Loucy (cell line): ENCODE measurements at regions not wholly inside any gene's neighbourhood (a gene's known extent, or its start where the extent isn't known, plus 50 kb on each side); places are given as distances from the start of the nearest gene placed in this dataset.

Experiments
- H2AFZ ChIP-seq: fragments of 200-600 bp; sonication (generic); 2 replicates; pipeline ENCODE4 v1.6.0; 2016; ENCODE audit warnings: antibody characterized with exemption, mild to moderate bottlenecking, low read length, moderate library complexity
- H3F3A ChIP-seq: fragments of 200-600 bp; 2 replicates; pipeline ENCODE4 v1.6.0; 2016; ENCODE audit warnings: antibody characterized with exemption, low read depth, mild to moderate bottlenecking
- H3K27me3 ChIP-seq: fragments of 200-600 bp; sonication (generic); 2 replicates; pipeline ENCODE4 v1.6.1; 2014; ENCODE audit warnings: low read length, mild to moderate bottlenecking; ENCODE audit not compliant: insufficient read depth, poor library complexity, severe bottlenecking
- H3K36me3 ChIP-seq: fragments of 200-600 bp; sonication (generic); 2 replicates; pipeline ENCODE4 v1.6.1; 2016; ENCODE audit warnings: low read length; ENCODE audit not compliant: insufficient read depth
- H3K4me1 ChIP-seq: fragments of 200-600 bp; sonication (generic); 2 replicates; pipeline ENCODE4 v1.5.1; 2014; ENCODE audit warnings: low read length, mild to moderate bottlenecking; ENCODE audit not compliant: insufficient read depth, poor library complexity, severe bottlenecking
- H3K4me2 ChIP-seq: fragments of 200-600 bp; sonication (generic); 2 replicates; pipeline ENCODE4 v1.6.0; 2014; ENCODE audit warnings: antibody characterized with exemption, low read length, low read depth, mild to moderate bottlenecking; ENCODE audit not compliant: poor library complexity, severe bottlenecking
- H3K4me3 ChIP-seq: fragments of 200-600 bp; sonication (generic); 2 replicates; pipeline ENCODE4 v1.5.1; 2014; ENCODE audit warnings: low read length, mild to moderate bottlenecking, mixed read lengths; ENCODE audit not compliant: poor library complexity, severe bottlenecking
- H3K79me2 ChIP-seq: fragments of 200-600 bp; sonication (generic); 2 replicates; pipeline ENCODE4 v1.6.1; 2014; ENCODE audit warnings: low read length; ENCODE audit not compliant: insufficient read depth
- H3K9ac ChIP-seq: fragments of 200-600 bp; sonication (generic); 2 replicates; pipeline ENCODE4 v1.6.0; 2014; ENCODE audit warnings: mild to moderate bottlenecking, low read depth, low read length, moderate library complexity; ENCODE audit not compliant: poor library complexity, severe bottlenecking
- H3K9me2 ChIP-seq: fragments of 200-600 bp; sonication (generic); replicated peaks from 2 replicates; pipeline ENCODE4 v1.6.1; 2016; ENCODE audit warnings: low read depth, low read length, mixed read lengths
- H3K9me3 ChIP-seq: fragments of 200-600 bp; sonication (generic); 2 replicates; pipeline ENCODE4 v1.6.1; 2014; ENCODE audit warnings: mild to moderate bottlenecking, antibody characterized with exemption, low read length, low read depth; ENCODE audit not compliant: insufficient read depth
- H4K20me1 ChIP-seq: fragments of 200-600 bp; sonication (generic); 2 replicates; pipeline ENCODE4 v1.6.0; 2014; ENCODE audit warnings: antibody characterized with exemption, low read length, mild to moderate bottlenecking; ENCODE audit not compliant: insufficient read depth, poor library complexity, severe bottlenecking
- CTCF ChIP-seq: fragments of 200-600 bp; sonication (generic); conservative IDR thresholded peaks from 2 replicates; pipeline ENCODE4 v1.5.1; 2014; ENCODE audit warnings: mild to moderate bottlenecking, antibody characterized with exemption, low read length
- EZH2phosphoT487 ChIP-seq: fragments of 200-600 bp; IDR thresholded peaks from 2 replicates; pipeline ENCODE4 v1.6.1; 2018; ENCODE audit warnings: antibody characterized with exemption, mild to moderate bottlenecking, moderate library complexity, borderline replicate concordance

DNA sequence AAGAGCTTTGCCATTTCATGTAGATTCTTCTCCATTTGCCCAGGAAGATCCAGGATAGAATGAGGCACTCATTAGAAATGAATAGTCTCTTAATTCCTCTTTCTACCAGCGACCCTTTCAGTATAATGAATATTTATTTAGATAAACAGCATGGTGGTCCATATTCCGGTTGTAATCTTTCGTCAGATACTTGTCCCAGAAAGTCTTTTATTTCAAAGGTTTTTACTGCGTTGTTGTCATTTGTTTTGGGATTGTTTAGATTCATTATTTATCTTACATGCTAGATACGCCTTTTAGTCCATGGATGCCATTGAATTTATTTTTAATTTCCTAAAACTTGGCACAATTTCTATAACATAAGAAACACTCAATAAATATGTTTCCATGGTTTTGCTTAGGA lies 139.7 kb upstream of the FLRT2 start:
- Histone ChIP-seq H3K9me2 (no peaks in the 10 kb centered on the region), H3K4me3 (no peak overlapping the region)
- TF ChIP-seq CTCF: no peak
- no peak for TF ChIP-seq EZH2phosphoT487

DNA sequence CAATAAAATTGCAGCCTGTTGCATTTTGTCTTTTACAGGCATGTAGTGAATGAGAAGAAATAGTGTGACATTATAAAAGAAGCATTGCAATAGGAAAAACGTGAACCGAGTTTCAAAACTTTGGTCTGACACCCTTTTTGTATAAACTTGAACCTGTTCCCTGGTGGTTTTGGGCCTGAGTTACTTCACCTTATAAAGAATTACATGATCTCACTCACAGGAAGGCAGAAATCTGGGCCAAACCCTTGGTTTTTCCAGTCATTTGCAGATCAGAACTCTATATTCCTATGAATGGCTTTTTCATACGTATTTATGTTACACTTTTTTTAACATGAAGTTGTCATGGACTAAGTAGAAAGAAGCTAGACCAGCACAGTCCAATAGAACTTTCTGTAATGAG lies 138.5 kb upstream of the FLRT2 start:
- H3K4me2 ChIP-seq: no peak overlapping the region
- H3K27me3 ChIP-seq: no peaks in the 10 kb centered on the region
- H3K9ac ChIP-seq: no peak overlapping the region
- no peaks in the 10 kb centered on the region for H3K9me2 ChIP-seq
- TF ChIP-seq CTCF: no peak
- no peak for TF ChIP-seq EZH2phosphoT487
- no peak overlapping the region for H2AFZ ChIP-seq
- no peak overlapping the region for H3K4me3 ChIP-seq
- H3K9me3 ChIP-seq: no peaks in the 10 kb centered on the region
- no peaks in the 10 kb centered on the region for H4K20me1 ChIP-seq
- H3K79me2 ChIP-seq: no peaks in the 10 kb centered on the region
- peaks cover 3% of the 10 kb centered on the region for H3K4me1 ChIP-seq
- no peaks in the 10 kb centered on the region for H3F3A ChIP-seq
- no peaks in the 10 kb centered on the region for H3K36me3 ChIP-seq

More for the DNA sequence above, 139.7 kb upstream of the FLRT2 start:
- Histone ChIP-seq H3F3A (no peaks in the 10 kb centered on the region), H3K9ac (no peak overlapping the region), H4K20me1 (no peaks in the 10 kb centered on the region), H3K36me3 (no peaks in the 10 kb centered on the region), H3K4me1 (peaks cover 3% of the 10 kb centered on the region), H3K4me2 (no peak overlapping the region), H3K27me3 (no peaks in the 10 kb centered on the region), H3K9me3 (no peaks in the 10 kb centered on the region), H3K79me2 (no peaks in the 10 kb centered on the region), H2AFZ (no peak overlapping the region)

GRCh38 chr14:85391892-85392291 lies 138.1 kb upstream of the FLRT2 start:
- Histone ChIP-seq H3K27me3 (no peaks in the 10 kb centered on the region), H2AFZ (no peak overlapping the region), H3F3A (no peaks in the 10 kb centered on the region), H3K4me1 (peaks cover 3% of the 10 kb centered on the region), H3K9me2 (no peaks in the 10 kb centered on the region), H3K36me3 (no peaks in the 10 kb centered on the region), H3K9ac (no peak overlapping the region), H3K4me3 (no peak overlapping the region), H3K9me3 (no peaks in the 10 kb centered on the region), H4K20me1 (no peaks in the 10 kb centered on the region), H3K79me2 (no peaks in the 10 kb centered on the region), H3K4me2 (no peak overlapping the region)
- TF ChIP-seq EZH2phosphoT487: no peak
- TF ChIP-seq CTCF: no peak
